GM12878 (cell line): ENCODE measurements at regions not wholly inside any gene's neighbourhood (a gene's known extent, or its start where the extent isn't known, plus 50 kb on each side); places are given as distances from the start of the nearest gene placed in this dataset.

Source experiments
- ATAC-seq: fragments of 200-7000 bp; cut with Tn5 transposase; 3 replicates; pipeline ENCODE4 v1.9.1; 2020; ENCODE audit warnings: mild to moderate bottlenecking, moderate library complexity
- BruUV-seq: library from RNA; stranded (reverse); fragments of 400-500 nt; replicated peaks from 2 replicates; lab custom pipeline; 2021; lab: Mats Ljungman, UMichigan
- CTCF ChIA-PET: fragments of 300-600 bp; sonication (Branson Sonifier 250); formaldehyde crosslinking; extraction: SDS; loops from one replicate; lab custom pipeline; 2021; ENCODE audit warnings: inconsistent platforms; lab: Yijun Ruan, JAX
- POLR2A ChIA-PET: fragments of 350-600 bp; formaldehyde crosslinking; extraction: SDS; loops from one replicate; lab custom pipeline; 2021; ENCODE audit warnings: inconsistent platforms; lab: Charles Lee
- RAD21 ChIA-PET: fragments of 300-600 bp; sonication (Branson Sonifier 250); formaldehyde crosslinking; loops from one replicate; lab custom pipeline; 2023; ENCODE audit warnings: antibody characterized with exemption; ENCODE audit not compliant: unreplicated experiment; lab: Charles Lee
- SMC1A ChIA-PET: fragments of 300-600 bp; sonication (Branson Sonifier 250); formaldehyde crosslinking; loops from one replicate; lab custom pipeline; 2023; ENCODE audit not compliant: unreplicated experiment, uncharacterized antibody; lab: Charles Lee
- DNase-seq: peaks from one replicate; pipeline ENCODE4 v3.0.0-alpha.2; 2011; ENCODE audit warnings: low read depth, low spot score
- FAIRE-seq: peaks from 3 replicates; lab custom pipeline; 2011; peaks lifted over from hg19 to GRCh38; lab: Jason Lieb, UNC
- H2AFZ ChIP-seq: 2 replicates; pipeline ENCODE4 v1.6.0; 2011; ENCODE audit warnings: low read depth, low read length, control low read depth; ENCODE audit not compliant: control insufficient read depth
- H3K27ac ChIP-seq: 2 replicates; pipeline ENCODE4 v1.5.1; 2011; ENCODE audit warnings: control low read depth; ENCODE audit not compliant: control insufficient read depth, insufficient read depth
- H3K27me3 ChIP-seq, 2 experiments: replicated peaks in 1 of 2; 2 replicates each; pipeline versions ENCODE4 v1.6.0 to v1.6.1; 2011; ENCODE audit warnings: low read length in 1 of 2; ENCODE audit not compliant: control insufficient read depth in 2 of 2, insufficient read depth in 2 of 2
- H3K36me3 ChIP-seq, 2 experiments: 2 replicates each; pipeline ENCODE4 v1.5.1; 2011; ENCODE audit warnings: low read length in 1 of 2; ENCODE audit not compliant: control insufficient read depth in 2 of 2, insufficient read depth in 2 of 2
- H3K4me1 ChIP-seq: 2 replicates; pipeline ENCODE4 v1.6.1; 2011; ENCODE audit warnings: mild to moderate bottlenecking, low read length, moderate library complexity, mixed read lengths; ENCODE audit not compliant: control insufficient read depth, insufficient read depth
- H3K4me2 ChIP-seq: 2 replicates; pipeline ENCODE4 v1.6.0; 2011; ENCODE audit warnings: control low read depth; ENCODE audit not compliant: control insufficient read depth, insufficient read depth
- H3K4me3 ChIP-seq: fragments of 200-600 bp; sonication (generic); 2 replicates; pipeline ENCODE4 v1.5.1; 2016
- H3K79me2 ChIP-seq: 2 replicates; pipeline ENCODE4 v1.6.0; 2011; ENCODE audit warnings: low read length; ENCODE audit not compliant: control insufficient read depth, insufficient read depth
- H3K9ac ChIP-seq: 2 replicates; pipeline ENCODE4 v1.8.0; 2011; ENCODE audit warnings: low read length, control low read depth, mixed read lengths; ENCODE audit not compliant: control insufficient read depth, insufficient read depth
- H3K9me3 ChIP-seq: replicated peaks from 3 replicates; pipeline ENCODE4 v1.5.1; 2011; ENCODE audit warnings: mild to moderate bottlenecking, low read length; ENCODE audit not compliant: control insufficient read depth, insufficient read depth
- H4K20me1 ChIP-seq: 2 replicates; pipeline ENCODE4 v1.6.0; 2011; ENCODE audit not compliant: control insufficient read depth, insufficient read depth
- HDAC6 ChIP-seq: fragments of 200-600 bp; sonication (generic); IDR thresholded peaks from one replicate; pipeline ENCODE4 v1.8.0; 2017; ENCODE audit warnings: antibody characterized with exemption; ENCODE audit not compliant: unreplicated experiment
- NFYA ChIP-seq: IDR thresholded peaks from 2 replicates; pipeline ENCODE4 v1.6.1; 2011; ENCODE audit warnings: low read depth, mild to moderate bottlenecking, low read length, improper control_type of control experiment, borderline replicate concordance
- RELA ChIP-seq: fragments of 450-650 bp; IDR thresholded peaks from 2 replicates; pipeline ENCODE4 v1.8.0; 2014; ENCODE audit warnings: borderline replicate concordance; ENCODE audit not compliant: partially characterized antibody
- SMAD5 ChIP-seq: IDR thresholded peaks from 2 replicates; pipeline ENCODE4 v1.6.1; 2016; ENCODE audit warnings: antibody characterized with exemption, low read depth
- ZNF622 ChIP-seq: fragments of 450-650 bp; IDR thresholded peaks from 2 replicates; pipeline ENCODE4 v1.6.1; 2017; ENCODE audit warnings: mild to moderate bottlenecking, inconsistent platforms
- WGBS: methylation state at CpG from one replicate; pipeline ENCODE4 v1.1.6; 2016; ENCODE audit warnings: low lambda C conversion rate; ENCODE audit not compliant: insufficient replicate concordance, insufficient coverage; ENCODE audit errors: missing lambda C conversion rate; 5-methylcytosine and 5-hydroxymethylcytosine counted together
- in situ Hi-C: fragments of 300-500 bp; cut with MboI; formaldehyde crosslinking; loops from 9 replicates; pipeline ENCODE4 v1.14.3; 2018; ENCODE audit warnings: mixed read lengths
- intact Hi-C: fragments of 100-400 bp; cut with micrococcal nuclease; formaldehyde crosslinking; loops from one replicate; pipeline ENCODE4 v1.14.2; 2022; ENCODE audit not compliant: unreplicated experiment
- TF ChIP-seq, protein P1 (sequence below): fragments of 450-650 bp; formaldehyde crosslinking; IDR thresholded peaks from 2 replicates; pipeline ENCODE4 v1.4.0; 2020; ENCODE audit warnings: mild to moderate bottlenecking, moderate library complexity

- Histone ChIP-seq H3K9me3 (no peaks in the 10 kb centered on the region), H4K20me1 (no peaks in the 10 kb centered on the region)
- no peak for ATAC-seq
- no peak for TF ChIP-seq SMAD5
- no peak for TF ChIP-seq ZNF622
- TF ChIP-seq, all 136 proteins: peak for 0
- H3K27me3 ChIP-seq: no peaks in the 10 kb centered on the region
- no peaks in the 10 kb centered on the region for H3K36me3 ChIP-seq
- in situ Hi-C loops (no loop called here), intact Hi-C loops (no loop called here)
- no peak overlapping the region for H2AFZ ChIP-seq
- WGBS: 0% methylated on average over 1 of the region's 1 CpG
- RAD21 ChIA-PET: no interaction called here
- CTCF ChIA-PET: no interaction called here
- H3K9ac ChIP-seq: no peak overlapping the region
- H3K79me2 ChIP-seq: no peaks in the 10 kb centered on the region
- POLR2A ChIA-PET: interaction anchor here (0.6 kb wide), 1 partner anchor 105 kb away, joined by 3 read pairs; no protein-coding TSS in a partner anchor
- FAIRE-seq (no peak), DNase-seq (no peak)
- no peaks in the 10 kb centered on the region for H3K4me1 ChIP-seq
- SMC1A ChIA-PET: no interaction called here
- no TSS peak for BruUV-seq
- no peak overlapping the region for H3K27ac ChIP-seq
- H3K4me3 ChIP-seq: no peak overlapping the region
- no peak overlapping the region for H3K4me2 ChIP-seq
These were observed 1498.8 kb downstream of the SLITRK5 start for GRCh38 chr13:89169951-89170350.

DNA sequence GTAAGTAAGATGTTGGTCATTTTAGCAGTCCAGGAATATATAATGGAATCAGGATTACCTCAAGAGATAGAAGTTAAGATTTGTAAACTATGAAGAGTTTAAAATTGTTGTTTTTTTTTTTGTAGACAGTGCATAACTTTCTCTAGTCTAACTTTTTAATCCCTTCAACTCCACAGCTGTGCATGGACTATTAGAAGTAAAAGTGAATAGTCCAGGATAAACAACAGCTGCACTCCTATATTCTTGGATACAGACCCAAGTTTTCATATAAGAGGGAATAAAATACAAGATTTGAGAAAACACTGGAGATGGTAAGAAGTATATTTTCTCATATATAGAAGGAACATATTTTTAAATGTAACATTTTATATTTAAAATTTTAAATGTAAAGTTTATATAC is 1509.9 kb downstream of the SLITRK5 start:
- Histone ChIP-seq H3K79me2 (no peaks in the 10 kb centered on the region), H4K20me1 (no peaks in the 10 kb centered on the region), H3K4me2 (no peak overlapping the region), H3K36me3 (no peaks in the 10 kb centered on the region), H3K9me3 (no peaks in the 10 kb centered on the region), H3K9ac (no peak overlapping the region), H3K4me3 (no peak overlapping the region), H3K27ac (no peak overlapping the region), H3K27me3 (no peaks in the 10 kb centered on the region), H3K4me1 (no peaks in the 10 kb centered on the region), H2AFZ (no peak overlapping the region)
- DNase-seq (no peak), FAIRE-seq (no peak), ATAC-seq (no peak)
- no TSS peak for BruUV-seq
- CTCF ChIA-PET: no interaction called here
- in situ Hi-C loops (no loop called here), intact Hi-C loops (no loop called here)
- TF ChIP-seq HDAC6: no peak
- no peak for TF ChIP-seq NFYA
- TF ChIP-seq, protein P1, sequence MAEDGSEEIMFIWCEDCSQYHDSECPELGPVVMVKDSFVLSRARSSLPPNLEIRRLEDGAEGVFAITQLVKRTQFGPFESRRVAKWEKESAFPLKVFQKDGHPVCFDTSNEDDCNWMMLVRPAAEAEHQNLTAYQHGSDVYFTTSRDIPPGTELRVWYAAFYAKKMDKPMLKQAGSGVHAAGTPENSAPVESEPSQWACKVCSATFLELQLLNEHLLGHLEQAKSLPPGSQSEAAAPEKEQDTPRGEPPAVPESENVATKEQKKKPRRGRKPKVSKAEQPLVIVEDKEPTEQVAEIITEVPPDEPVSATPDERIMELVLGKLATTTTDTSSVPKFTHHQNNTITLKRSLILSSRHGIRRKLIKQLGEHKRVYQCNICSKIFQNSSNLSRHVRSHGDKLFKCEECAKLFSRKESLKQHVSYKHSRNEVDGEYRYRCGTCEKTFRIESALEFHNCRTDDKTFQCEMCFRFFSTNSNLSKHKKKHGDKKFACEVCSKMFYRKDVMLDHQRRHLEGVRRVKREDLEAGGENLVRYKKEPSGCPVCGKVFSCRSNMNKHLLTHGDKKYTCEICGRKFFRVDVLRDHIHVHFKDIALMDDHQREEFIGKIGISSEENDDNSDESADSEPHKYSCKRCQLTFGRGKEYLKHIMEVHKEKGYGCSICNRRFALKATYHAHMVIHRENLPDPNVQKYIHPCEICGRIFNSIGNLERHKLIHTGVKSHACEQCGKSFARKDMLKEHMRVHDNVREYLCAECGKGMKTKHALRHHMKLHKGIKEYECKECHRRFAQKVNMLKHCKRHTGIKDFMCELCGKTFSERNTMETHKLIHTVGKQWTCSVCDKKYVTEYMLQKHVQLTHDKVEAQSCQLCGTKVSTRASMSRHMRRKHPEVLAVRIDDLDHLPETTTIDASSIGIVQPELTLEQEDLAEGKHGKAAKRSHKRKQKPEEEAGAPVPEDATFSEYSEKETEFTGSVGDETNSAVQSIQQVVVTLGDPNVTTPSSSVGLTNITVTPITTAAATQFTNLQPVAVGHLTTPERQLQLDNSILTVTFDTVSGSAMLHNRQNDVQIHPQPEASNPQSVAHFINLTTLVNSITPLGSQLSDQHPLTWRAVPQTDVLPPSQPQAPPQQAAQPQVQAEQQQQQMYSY: no peak
- TF ChIP-seq RELA: no peak
- RAD21 ChIA-PET: no interaction called here
- SMC1A ChIA-PET: no interaction called here
- POLR2A ChIA-PET: no interaction called here
